Loucy (cell line): ENCODE measurements at regions not wholly inside any gene's neighbourhood (a gene's known extent, or its start where the extent isn't known, plus 50 kb on each side); places are given as distances from the start of the nearest gene placed in this dataset.
A peak's percentile ranks its signal among the peaks of the same experiment; 100 is the strongest.
"Not testable (repeated sequence)": the region's sequence is repeated elsewhere in the genome, so short reads cannot be mapped to it uniquely, and the experiment has no call there.

Experiments used
- H2AFZ ChIP-seq: fragments of 200-600 bp; sonication (generic); 2 replicates; pipeline ENCODE4 v1.6.0; 2016; ENCODE audit warnings: antibody characterized with exemption, mild to moderate bottlenecking, low read length, moderate library complexity
- H3F3A ChIP-seq: fragments of 200-600 bp; 2 replicates; pipeline ENCODE4 v1.6.0; 2016; ENCODE audit warnings: antibody characterized with exemption, low read depth, mild to moderate bottlenecking
- H3K27me3 ChIP-seq: fragments of 200-600 bp; sonication (generic); 2 replicates; pipeline ENCODE4 v1.6.1; 2014; ENCODE audit warnings: low read length, mild to moderate bottlenecking; ENCODE audit not compliant: insufficient read depth, poor library complexity, severe bottlenecking
- H3K36me3 ChIP-seq: fragments of 200-600 bp; sonication (generic); 2 replicates; pipeline ENCODE4 v1.6.1; 2016; ENCODE audit warnings: low read length; ENCODE audit not compliant: insufficient read depth
- H3K4me1 ChIP-seq: fragments of 200-600 bp; sonication (generic); 2 replicates; pipeline ENCODE4 v1.5.1; 2014; ENCODE audit warnings: low read length, mild to moderate bottlenecking; ENCODE audit not compliant: insufficient read depth, poor library complexity, severe bottlenecking
- H3K4me2 ChIP-seq: fragments of 200-600 bp; sonication (generic); 2 replicates; pipeline ENCODE4 v1.6.0; 2014; ENCODE audit warnings: antibody characterized with exemption, low read length, low read depth, mild to moderate bottlenecking; ENCODE audit not compliant: poor library complexity, severe bottlenecking
- H3K4me3 ChIP-seq: fragments of 200-600 bp; sonication (generic); 2 replicates; pipeline ENCODE4 v1.5.1; 2014; ENCODE audit warnings: low read length, mild to moderate bottlenecking, mixed read lengths; ENCODE audit not compliant: poor library complexity, severe bottlenecking
- H3K79me2 ChIP-seq: fragments of 200-600 bp; sonication (generic); 2 replicates; pipeline ENCODE4 v1.6.1; 2014; ENCODE audit warnings: low read length; ENCODE audit not compliant: insufficient read depth
- H3K9ac ChIP-seq: fragments of 200-600 bp; sonication (generic); 2 replicates; pipeline ENCODE4 v1.6.0; 2014; ENCODE audit warnings: mild to moderate bottlenecking, low read depth, low read length, moderate library complexity; ENCODE audit not compliant: poor library complexity, severe bottlenecking
- H3K9me2 ChIP-seq: fragments of 200-600 bp; sonication (generic); replicated peaks from 2 replicates; pipeline ENCODE4 v1.6.1; 2016; ENCODE audit warnings: low read depth, low read length, mixed read lengths
- H3K9me3 ChIP-seq: fragments of 200-600 bp; sonication (generic); 2 replicates; pipeline ENCODE4 v1.6.1; 2014; ENCODE audit warnings: mild to moderate bottlenecking, antibody characterized with exemption, low read length, low read depth; ENCODE audit not compliant: insufficient read depth
- H4K20me1 ChIP-seq: fragments of 200-600 bp; sonication (generic); 2 replicates; pipeline ENCODE4 v1.6.0; 2014; ENCODE audit warnings: antibody characterized with exemption, low read length, mild to moderate bottlenecking; ENCODE audit not compliant: insufficient read depth, poor library complexity, severe bottlenecking
- CTCF ChIP-seq: fragments of 200-600 bp; sonication (generic); conservative IDR thresholded peaks from 2 replicates; pipeline ENCODE4 v1.5.1; 2014; ENCODE audit warnings: mild to moderate bottlenecking, antibody characterized with exemption, low read length
- EZH2phosphoT487 ChIP-seq: fragments of 200-600 bp; IDR thresholded peaks from 2 replicates; pipeline ENCODE4 v1.6.1; 2018; ENCODE audit warnings: antibody characterized with exemption, mild to moderate bottlenecking, moderate library complexity, borderline replicate concordance

DNA sequence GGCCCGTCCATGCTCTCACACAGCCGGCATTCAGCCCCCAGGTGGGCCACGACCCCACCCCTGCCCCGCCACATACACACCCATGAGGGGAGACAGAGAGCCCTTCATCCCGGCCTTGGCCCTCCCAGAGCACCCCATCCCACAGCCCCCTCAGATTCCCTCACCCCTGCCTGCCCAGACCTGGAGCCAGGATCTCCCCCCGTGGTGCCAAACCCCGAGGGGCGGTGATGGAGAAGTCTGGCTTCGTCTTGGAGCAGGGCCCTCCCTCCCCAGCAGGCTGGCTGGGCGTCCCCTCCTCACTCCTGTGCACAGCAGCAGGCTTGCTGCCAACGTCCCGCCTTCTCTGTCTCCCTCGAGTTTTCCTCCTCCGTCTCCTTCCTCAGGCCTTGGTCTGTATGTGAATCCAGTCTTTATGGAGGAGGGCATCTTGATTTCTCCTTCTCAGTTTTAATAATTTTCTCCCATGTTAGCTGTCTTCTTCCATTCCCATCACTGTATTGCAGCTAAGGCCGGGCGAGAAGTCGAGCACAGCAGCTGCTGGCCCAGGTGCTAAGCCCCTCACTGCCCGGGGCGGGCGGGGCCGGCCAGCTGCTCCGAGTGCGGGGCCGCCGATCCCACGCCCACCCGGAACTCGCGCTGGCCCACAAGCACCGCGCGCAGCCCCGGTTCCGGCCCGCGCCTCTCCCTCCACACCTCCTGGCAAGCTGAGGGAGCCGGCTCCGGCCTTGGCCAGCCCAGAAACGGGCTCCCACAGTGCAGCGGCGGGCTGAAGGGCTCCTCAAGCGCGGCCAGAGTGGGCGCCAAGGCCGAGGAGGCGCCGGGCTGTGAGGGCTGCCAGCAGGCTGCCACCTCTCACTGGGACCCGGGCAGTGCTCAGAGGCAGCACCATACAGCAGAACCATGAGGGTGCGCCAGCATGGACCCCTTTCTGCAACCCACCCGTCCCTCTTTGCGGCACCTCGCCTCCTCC, 183.6 kb downstream of the TBC1D2B start:
- not testable (repeated sequence) for H3K4me2 ChIP-seq, H3K79me2 ChIP-seq, H3K9me3 ChIP-seq, H3K36me3 ChIP-seq, H3F3A ChIP-seq, H3K9ac ChIP-seq, H2AFZ ChIP-seq, H4K20me1 ChIP-seq, H3K27me3 ChIP-seq, H3K9me2 ChIP-seq, H3K4me3 ChIP-seq
- H3K4me1 ChIP-seq, result peaks cover 15% of the 10 kb centered on the region

DNA sequence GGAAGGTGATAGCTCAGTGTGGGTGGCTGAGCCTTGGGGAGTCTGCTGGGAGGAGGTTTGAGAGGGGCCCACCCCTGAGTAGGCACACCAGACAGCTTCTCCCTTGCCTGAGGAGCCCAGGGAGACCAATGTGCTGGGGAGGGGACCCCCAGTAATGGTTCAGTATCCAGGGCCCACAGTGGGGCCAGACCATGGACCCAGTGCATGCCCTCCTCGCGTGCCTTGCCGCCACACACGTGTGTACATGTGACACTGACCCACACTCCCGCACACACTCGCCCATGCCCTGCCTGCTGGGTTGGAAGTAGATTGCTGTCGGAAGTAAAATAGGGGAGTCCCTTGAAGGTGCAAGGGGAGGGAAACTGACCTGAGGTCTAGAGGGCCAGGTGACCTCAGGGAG, 184.3 kb downstream of the TBC1D2B start:
- not testable (repeated sequence) for H3K9me3 ChIP-seq, H3K4me3 ChIP-seq, H3K79me2 ChIP-seq, H3K4me2 ChIP-seq, H3K9ac ChIP-seq, H3K9me2 ChIP-seq, H4K20me1 ChIP-seq, H3K36me3 ChIP-seq, H3F3A ChIP-seq, H3K27me3 ChIP-seq, H2AFZ ChIP-seq
- H3K4me1 ChIP-seq, result peaks cover 15% of the 10 kb centered on the region

DNA sequence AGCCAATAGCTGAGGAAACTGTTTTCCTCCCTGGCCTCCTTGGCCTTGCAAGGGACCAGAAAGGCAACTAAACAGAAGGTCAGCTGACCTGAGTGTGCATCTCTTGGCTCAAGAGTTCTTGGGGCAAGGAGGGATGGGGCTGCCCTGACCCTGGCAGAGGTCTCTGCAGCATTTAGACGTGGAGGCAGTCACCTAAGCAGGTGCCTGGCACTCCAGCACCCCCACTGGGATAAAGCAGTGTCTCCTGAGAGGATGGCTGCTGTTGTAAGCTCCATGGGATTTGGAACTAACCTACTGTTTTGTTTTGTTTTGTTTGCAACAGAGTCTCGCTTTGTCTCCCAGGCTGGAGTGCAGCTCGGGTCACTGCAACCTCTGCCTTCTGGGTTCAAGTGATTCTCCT, 185.2 kb downstream of the TBC1D2B start:
- TF ChIP-seq EZH2phosphoT487 (no peak), CTCF (no peak)
- Histone ChIP-seq H3K9ac (peak overlapping the region; percentile 54), H3K36me3 (no peaks in the 10 kb centered on the region)

DNA sequence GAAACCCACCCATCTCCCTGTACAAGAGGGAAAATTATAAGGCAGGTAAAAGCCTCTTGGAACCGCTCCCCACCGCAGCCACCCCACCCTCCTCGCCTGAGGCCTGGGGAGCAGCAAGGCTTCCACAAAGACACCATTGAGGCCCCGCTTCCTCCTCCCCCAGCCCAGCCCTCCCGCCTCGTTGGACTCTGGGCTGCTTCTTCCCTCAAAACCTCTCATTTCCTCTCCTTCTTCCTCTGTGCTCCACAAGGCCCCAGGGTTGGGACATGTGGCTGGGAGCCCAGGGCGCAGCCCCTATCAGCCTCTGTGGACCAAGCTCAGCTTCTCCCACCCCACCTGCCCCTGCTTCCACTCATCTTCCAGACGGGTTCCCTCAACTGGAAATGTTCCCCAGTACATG, 185.6 kb downstream of the TBC1D2B start:
- not testable (repeated sequence) for H3K79me2 ChIP-seq, H3K9me3 ChIP-seq, H3K9me2 ChIP-seq, H4K20me1 ChIP-seq, H2AFZ ChIP-seq, H3K36me3 ChIP-seq, H3K27me3 ChIP-seq, H3F3A ChIP-seq, H3K4me3 ChIP-seq
- peak overlapping the region; percentile 54 for H3K9ac ChIP-seq
- H3K4me2 ChIP-seq, result peak overlapping the region; percentile 56
- peaks cover 15% of the 10 kb centered on the region for H3K4me1 ChIP-seq

More for the DNA sequence above, 185.2 kb downstream of the TBC1D2B start:
- H3K27me3 ChIP-seq, result no peaks in the 10 kb centered on the region
- no peaks in the 10 kb centered on the region for H3K9me3 ChIP-seq
- no peak overlapping the region for H3K4me2 ChIP-seq
- H3K4me3 ChIP-seq, result no peak overlapping the region
- H2AFZ ChIP-seq, result no peak overlapping the region
- no peaks in the 10 kb centered on the region for H4K20me1 ChIP-seq
- H3F3A ChIP-seq, result no peaks in the 10 kb centered on the region
- H3K9me2 ChIP-seq, result no peaks in the 10 kb centered on the region
- peaks cover 15% of the 10 kb centered on the region for H3K4me1 ChIP-seq
- no peaks in the 10 kb centered on the region for H3K79me2 ChIP-seq

DNA sequence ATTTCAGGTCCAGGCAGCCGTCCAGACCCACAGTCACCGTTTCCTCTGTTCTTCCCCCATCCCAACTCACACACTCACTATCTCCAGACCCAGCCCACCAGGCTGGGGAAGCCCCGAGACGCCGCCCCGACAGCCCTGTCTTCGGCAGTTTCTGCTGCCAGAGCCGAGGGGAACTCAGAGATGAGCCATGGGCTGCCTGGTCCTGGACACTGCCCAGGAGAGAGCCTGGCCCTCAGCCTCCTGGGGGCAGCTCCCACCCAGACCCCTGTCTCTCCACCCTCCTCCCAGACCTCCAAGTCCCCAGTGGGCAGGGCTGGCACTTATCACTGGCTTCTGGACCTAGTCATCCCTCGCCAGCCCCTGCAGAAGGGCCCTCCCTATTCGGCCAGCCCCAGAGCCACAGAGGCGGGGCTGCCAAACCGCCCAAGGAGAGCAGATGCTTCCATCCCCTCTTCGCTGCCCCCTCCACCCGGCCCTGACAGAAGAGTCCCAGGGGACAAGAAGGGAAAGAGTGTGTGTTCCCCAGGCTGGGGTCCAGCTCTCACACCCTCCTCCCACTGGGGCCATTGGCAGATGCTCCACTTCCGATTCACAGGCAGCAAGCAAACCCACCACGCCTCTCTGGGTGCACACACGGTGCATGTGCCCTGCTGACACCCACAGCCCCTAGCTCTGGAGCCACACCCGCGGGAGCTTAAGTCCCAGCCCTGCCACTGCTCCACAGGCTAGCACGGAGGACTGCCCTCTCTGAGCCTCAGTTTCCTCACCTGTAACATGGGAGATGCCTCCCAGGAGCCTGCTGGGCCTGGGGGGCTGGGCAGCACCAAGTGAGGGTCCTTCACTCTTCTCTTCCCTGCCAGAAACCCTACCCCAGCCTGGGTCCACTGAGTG, 186.4 kb downstream of the TBC1D2B start:
- peak overlapping the region; percentile 54 for H3K9ac ChIP-seq
- H3K27me3 ChIP-seq, H3K79me2 ChIP-seq, H3K9me2 ChIP-seq, H2AFZ ChIP-seq, H3K9me3 ChIP-seq, H4K20me1 ChIP-seq, H3F3A ChIP-seq, H3K36me3 ChIP-seq: not testable (repeated sequence)
- H3K4me3 ChIP-seq, result peak overlapping the region; percentile 13
- peaks cover 15% of the 10 kb centered on the region for H3K4me1 ChIP-seq
- H3K4me2 ChIP-seq, result peak overlapping the region; percentile 59

- H4K20me1 ChIP-seq, H3K4me3 ChIP-seq: not testable (repeated sequence)
These were observed 187.4 kb downstream of the TBC1D2B start for GRCh38 chr15:77889828-77890725.

More at GRCh38 chr15:77889828-77890725, 187.4 kb downstream of the TBC1D2B start:
- not testable (repeated sequence) for H3K9me2 ChIP-seq, H3K9me3 ChIP-seq, H3K79me2 ChIP-seq, H3K4me2 ChIP-seq, H3F3A ChIP-seq, H2AFZ ChIP-seq, H3K27me3 ChIP-seq, H3K36me3 ChIP-seq
- H3K4me1 ChIP-seq, result peaks cover 15% of the 10 kb centered on the region
- H3K9ac ChIP-seq, result peak overlapping the region; percentile 48
